Activated T-cell treated with anti-CD3 and anti-CD28 coated beads for 1 hour (primary cell): ENCODE measurements at regions not wholly inside any gene's neighbourhood (a gene's known extent, or its start where the extent isn't known, plus 50 kb on each side); places are given as distances from the start of the nearest gene placed in this dataset.

Experiments
- DNase-seq: peaks from one replicate; pipeline ENCODE4 v3.0.0-alpha.2; 2020; ENCODE audit warnings: low read depth

DNA sequence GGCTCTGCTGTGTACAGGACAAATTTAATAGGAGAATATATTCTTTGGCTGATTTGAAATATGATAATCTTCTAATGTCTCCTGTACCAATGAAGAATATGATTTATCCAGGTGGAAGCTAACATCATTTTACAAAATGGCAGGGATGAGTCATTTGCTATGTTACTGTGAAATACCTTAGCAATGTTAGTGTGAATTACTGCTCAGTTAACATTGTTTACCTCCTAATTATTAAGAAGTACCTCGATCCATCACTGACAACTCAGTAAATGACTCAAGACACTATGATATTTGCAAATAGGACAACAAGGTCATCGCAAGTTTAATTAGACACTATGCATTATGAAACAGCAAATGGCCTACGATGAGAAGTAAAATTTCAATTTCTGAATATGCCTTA lies 309.1 kb upstream of the EDNRB start:
- DNase-seq: no peak

DNA sequence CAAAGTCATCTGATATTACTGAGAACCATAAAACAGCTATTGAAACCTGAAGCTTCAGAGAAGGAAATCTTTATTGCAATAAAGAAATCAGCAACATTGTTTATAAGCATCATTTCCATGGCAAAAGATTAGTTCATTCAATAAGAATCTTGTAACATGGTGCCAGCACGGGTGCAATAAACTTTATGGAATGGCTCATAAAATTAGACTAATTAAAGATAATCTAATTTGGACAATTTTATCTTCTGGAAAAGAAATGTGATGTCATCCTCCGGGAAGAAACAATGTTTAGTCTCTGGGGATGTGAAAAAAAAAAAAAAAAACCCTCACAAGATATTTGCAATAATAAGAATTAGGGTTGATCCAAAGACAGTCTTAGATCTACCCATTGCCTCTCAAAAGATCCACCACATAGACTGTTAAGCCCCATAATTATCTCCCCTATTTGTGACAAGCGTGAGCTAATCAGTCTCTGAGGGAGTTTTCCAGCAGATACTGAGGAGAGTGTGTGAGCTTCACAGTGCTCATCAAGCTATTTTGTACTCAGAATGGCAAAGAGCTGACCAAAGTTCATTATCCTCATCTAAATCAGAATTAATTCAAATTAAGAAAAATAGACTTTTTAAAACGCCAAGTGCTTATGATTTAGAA lies 297.0 kb upstream of the EDNRB start:
- DNase-seq: no peak

DNA sequence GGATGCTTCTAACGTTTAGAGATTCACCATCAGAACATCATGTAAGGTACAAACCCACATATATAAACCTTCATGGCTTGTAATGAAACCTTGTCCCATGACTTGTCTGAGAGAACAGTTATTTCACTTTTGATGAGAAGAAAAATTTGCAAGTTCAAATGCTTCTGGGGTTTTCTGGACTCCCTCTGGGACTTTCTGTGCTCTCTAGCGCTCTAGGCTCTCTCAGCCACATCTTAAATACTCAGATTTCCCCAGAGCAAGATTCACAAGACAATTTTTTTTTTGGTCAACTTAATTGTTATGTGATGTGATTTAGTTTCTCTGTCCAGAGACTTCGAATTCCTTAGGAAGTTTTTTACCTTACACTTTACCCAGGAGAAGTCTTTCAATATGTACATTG lies 282.8 kb upstream of the EDNRB start:
- DNase-seq: no peak

DNA sequence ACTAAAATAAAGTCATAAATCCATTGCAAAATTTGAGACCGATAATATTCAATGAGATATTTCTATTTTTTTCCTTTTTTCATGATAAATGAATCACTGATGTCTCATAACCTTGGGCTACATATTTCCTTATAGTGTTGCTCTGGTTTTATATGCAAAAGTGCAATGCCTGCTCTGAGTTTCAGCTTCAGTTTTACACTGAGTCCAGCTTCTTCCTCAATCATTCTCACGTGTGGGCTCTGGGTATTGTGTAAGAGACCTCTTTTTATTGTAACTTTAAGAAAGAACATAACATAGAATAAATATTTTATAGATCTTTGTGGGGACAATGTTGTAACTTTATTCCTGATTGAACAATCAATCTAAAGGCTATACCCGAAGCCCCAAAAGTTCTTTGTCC lies 280.2 kb upstream of the EDNRB start:
- DNase-seq: no peak

DNA sequence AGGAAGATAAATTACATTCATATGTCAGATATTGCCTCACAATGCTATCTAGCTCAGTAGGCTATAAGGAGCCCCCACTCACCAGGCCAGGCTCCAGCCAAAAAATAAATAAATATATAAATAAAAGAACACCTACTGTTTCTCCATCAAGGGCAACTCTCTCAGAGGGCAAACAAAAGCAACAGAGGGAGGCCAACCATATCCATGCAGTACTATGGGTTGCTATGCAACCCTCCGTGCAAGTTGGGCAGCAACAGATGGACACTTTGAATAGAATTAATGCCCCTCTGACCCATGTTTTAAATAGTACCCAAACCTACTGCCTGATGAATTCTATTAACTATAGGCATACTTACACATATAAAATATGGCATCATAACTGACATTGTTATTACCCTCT lies 279.8 kb upstream of the EDNRB start:
- no peak for DNase-seq

DNA sequence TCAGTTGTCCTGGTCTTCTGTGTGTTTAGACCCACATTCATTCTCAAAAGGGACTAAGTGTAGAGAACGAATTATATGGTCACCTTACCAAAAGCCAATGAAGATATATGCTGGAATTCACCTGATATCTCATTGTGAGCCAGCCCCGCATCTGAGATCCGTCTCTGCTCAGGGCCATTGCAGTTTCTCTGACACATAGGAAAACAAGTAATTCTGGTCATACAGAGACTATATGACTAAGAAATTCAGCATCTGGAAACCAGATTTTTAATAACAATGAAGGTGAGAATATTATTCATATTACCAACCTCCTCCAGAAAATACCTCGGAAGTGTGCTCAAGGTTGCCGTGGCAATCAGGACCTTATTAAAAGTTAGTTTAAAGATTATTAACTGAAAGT lies 278.6 kb upstream of the EDNRB start:
- DNase-seq: no peak

DNA sequence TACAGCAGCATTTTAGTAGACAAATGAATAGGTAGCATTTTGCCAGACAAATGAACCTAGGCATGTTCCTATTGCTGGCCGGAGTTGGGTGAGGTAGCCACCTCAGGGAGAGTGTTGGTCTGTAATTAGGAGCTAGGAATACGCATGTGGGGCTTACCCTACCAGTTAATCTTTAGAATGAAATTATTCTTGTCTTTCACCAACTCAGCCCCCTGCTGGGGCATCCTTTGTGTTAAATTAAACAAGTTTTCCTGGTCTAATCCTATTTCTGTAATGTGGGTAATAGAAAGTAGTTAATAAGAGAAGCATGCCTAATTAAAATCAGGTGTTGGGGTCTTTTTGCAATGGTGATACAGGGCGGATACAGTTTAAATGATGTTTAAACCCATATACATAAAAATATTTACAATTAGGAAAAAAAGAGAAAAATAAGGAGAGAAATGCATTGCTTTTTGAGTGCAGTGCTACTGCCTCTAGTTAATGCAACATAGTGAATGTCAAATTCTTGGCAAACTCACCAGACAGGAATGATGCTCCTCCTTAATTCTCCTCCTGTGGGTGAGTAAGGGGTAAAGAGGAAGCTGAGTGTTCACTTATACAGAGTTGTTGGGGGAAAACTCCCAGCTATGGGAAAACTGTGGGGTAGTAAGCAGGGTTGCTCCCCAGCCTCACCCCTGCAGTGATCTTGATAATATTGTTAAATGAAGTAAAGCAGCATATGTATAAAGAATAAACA lies 276.4 kb upstream of the EDNRB start:
- no peak for DNase-seq

DNA sequence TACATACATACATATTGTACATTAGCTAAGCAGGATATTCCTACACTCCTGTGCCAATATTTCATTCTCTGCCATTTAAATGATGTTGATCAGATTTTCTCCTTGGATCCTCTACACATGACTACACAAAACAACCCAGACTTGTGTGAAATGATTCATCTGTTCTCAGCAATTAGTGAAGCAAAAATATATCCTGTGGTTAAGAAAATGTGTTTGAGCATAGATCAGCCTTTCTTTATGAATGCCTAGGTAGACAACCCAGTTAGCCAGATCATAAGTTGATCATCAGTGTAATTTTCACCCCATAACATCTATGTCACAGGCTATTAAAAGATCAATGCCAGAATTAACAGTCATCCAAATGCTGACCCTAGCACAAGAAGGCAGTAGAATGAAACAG lies 275.2 kb upstream of the EDNRB start:
- no peak for DNase-seq

DNA sequence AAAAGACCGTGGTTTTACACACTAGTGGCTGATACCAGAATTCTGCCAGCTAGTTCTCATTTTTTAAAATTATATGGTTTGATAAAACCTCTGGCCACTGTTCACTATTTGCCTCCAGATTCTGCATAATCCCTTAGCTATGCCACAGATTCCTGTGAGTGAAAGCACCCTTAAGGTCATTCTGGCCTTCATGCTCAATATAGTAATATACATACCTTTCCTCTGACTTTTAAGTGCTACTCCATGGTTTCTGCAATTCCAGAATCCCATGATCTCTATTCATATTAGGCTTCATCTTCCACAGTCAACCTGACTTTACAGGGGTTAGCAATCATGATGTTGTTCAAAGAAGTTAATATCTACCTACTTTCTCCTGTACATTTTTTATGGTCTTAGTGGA lies 274.1 kb upstream of the EDNRB start:
- no peak for DNase-seq

DNA sequence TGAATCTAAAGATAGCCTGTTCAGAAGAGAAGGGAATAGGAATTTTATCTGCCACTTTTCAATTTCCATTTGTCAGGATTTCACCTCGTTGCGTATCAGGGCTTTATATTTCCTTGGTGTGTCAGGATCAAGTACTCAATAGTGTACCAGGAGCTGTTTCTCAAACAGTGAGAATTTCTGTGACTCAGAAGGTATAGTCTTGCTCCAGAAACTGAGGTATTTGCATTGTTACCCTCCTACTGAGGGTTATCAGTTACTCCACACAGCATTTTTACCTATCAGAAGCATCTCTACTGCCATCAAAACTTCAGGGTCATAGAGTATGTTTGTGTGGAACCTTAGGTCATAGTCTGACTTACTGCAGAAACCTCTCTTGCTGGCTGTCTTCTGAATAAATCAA lies 271.7 kb upstream of the EDNRB start:
- DNase-seq: no peak

DNA sequence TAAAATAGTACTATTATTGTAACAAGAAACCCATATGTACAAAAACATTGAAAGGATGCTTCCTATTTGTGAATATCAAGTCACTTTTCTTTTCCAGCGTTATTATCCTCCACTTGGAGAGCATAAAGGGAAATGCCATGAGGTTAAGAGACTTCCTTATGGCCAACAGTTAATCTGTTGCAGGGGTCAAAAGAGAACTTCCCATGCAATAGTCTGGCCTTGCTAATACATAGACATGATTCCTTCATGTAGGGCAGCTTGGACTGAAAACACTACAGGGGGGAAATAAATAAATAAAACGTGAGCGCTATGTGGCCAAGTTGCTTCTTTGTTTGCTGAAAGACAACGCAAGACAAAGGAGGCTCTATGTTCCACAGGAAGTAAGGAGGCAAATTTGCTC lies 269.1 kb upstream of the EDNRB start:
- DNase-seq: no peak

DNA sequence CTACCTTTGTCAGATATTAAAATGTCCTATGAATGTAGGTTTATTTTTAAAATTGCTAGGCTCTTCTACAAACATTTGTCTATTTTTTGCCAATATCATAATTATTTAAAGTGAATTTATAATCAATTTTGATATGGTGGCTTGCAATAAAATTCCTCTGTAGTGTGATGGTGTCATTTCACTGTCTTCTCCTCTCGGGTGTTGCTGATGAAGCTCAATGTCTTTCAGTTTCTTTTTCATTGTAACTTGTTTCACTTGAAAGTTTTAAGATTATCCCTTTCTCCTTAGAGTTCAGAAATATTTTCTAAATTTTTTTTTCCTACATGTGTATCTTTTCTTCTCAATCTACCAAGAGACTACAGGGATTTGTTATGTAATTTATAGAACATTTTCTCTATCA lies 267.1 kb upstream of the EDNRB start:
- DNase-seq: no peak

DNA sequence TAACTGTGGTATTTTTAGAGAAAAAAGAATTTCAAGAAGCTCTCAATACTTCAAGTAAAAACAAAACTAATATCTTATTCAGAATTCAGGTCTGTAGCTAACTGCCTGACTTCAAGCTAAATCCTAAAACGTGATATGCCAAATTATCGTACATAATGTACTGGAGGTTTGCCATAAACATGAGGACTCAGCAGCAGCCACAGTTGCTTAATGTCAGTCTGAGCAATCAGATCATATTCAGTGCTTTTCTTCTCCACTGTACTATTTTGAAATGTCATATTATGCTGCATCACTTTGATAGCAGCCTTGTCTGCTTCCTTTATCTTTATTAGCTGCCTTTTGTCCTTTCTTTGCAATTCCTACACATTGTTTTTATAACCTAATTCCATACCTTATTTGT lies 265.1 kb upstream of the EDNRB start:
- no peak for DNase-seq

DNA sequence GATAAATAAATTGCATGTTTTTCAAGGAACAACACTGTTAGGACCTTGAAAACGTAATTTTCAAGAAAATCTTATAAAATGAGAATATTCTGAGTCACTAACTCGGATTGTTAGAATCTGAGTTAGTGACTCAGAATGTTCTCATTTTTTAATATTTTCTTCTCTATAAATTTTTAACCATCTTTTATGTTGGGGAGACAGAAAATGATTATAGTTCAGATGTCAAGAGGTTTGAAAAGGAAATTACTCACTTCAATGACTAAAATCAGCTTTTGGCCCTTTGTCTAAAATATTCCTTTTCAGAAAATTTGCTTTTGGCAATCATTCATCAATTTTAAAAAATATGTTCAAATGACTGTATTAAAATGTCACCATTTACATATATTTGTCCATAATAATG lies 264.2 kb upstream of the EDNRB start:
- no peak for DNase-seq

DNA sequence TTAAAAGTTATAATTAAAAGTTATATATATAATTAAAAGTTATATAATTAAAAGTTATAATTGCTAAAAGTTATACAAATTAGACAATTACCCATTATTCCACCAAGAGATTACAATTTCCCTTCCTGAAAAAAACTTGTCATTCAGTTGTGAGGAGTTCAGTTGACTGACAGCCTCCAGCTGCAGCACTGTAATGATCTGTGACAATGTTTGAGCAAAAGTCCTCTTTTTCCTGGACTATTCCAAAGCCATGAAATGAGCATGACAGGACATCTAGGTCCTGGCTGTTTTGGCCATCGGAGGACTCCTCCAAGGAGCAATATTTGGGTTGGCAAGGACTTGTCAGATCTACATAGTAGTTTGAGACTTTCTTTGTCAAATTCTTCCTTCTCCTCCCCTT lies 258.7 kb upstream of the EDNRB start:
- DNase-seq: no peak

DNA sequence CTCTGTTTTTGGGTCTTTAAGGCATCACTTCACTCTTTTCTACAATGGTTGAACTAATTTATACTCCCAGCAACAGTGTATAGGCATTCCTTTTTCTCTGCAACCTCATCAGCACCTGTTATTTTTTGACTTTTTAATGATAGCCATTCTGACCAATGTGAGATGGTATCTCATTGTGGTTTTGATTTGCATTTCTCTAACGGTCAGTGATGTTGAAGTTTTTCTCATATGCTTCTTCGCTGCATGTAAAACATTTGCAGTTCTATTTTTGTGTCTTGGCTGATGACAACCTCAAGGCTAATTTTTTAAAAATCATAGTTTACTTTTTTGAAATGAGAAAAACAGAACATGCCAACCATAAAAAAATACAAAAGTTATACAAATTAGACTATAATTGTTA lies 258.2 kb upstream of the EDNRB start:
- DNase-seq: no peak

DNA sequence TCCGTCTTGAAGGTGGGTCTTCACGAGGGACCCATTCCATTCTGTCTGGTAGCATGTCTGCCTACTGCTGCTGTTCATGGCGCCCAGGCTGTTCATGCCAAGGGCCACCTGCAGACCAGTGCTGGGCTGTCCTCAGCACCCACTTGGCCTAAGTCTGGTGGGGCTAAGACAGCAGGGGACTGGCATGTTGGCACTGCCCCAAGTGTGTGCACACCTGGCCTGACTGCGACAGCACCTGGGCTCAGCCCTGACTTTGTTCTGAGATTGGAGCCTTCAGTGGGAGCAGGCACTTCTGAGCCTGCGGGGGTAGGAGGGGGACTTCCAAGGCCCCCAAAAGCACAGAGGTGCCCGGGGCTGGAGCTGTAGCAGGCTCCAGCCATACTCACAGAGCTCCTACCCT lies 250.8 kb upstream of the EDNRB start:
- DNase-seq: no peak

DNA sequence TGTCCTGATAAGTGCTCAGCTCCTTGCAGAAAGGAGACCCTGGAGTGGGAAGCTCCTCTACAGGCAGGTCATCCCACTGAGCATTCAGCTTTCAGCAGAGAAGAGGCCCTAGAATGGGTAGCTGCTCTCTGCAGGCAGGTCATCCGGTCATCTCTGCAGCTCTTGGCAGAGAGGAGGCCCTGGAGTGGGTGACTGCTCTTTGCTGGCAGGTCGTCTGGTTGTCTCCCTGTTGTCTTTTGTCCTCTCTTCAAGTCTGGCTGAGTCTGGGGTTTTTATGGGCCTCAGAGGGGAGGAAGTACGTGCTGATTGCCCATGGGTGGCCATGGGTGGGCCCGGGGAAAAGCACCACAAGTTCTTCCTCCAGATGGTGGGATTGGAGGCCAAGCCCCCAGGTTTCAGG lies 250.3 kb upstream of the EDNRB start:
- DNase-seq: no peak

DNA sequence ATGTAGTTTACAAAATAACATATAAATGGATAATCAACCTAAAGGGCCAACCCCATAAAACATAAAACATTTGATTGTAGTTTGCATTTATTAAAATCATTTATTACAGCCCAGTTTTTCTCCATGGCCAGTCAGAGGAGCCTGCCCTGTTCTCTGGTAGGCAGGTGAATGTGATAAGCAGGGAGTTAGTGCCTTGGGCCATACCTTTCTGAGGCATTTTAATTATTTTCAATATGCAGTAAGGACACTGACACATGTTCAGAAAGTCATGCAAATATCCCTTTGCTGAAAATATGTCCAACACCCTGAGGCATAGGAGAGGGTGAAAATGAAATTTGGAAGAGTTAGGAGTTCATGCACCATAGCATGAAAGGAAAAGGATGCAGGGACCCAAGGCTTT lies 242.6 kb upstream of the EDNRB start:
- no peak for DNase-seq

DNA sequence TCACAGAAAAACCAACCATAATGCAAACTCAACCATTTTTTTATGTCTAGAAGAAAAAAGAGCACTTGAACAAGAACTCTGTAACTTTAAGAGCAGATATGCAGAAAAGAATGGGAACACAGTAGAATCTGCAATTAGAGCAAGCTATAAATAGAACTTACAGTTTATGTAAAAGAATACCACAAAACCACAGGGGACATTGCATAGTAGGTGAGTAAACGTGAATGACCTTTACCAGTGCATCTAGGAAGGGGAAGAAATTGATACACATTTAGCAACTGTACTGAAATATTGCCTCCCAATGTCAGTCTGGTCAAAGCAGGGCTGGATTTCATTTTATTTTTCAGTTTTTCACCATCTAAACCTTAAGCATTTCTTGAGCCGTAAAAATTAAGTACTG lies 242.2 kb upstream of the EDNRB start:
- DNase-seq: no peak

DNA sequence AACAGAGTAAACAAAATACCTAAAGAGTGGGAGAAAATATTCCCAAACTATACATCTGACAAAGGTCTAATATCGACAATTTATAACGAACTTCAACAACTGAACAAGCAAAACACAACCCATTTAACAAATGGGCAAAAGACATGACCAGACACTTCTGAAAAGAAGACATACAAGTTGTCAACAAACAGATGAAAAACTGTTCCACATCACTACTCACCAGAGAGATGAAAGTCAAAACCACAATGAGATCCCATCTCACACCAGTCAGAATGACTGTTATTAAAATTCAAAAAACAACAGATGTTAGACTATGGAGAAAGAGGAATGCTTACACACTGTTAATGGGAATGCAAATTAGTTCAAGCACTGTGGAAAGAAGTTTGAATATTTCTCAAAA lies 233.8 kb upstream of the EDNRB start:
- DNase-seq: no peak

DNA sequence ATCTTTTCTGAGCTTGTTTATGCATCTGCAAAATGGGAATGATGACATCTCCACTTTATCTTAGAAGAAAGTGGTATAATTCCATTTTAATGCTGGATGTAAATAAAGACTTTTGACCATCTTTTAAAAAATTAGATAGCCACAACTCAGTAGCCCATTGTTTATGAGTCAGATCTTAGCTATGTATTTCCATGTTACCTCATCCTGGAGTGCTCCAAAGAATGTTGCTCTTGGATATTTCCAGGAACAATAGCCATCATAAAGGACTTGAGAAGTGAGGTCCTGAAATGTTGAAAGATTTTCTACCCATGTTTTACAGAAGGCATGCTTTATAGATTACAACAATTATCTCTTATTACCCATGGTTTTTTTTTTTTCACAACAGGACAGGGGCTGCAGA lies 229.3 kb upstream of the EDNRB start:
- no peak for DNase-seq

DNA sequence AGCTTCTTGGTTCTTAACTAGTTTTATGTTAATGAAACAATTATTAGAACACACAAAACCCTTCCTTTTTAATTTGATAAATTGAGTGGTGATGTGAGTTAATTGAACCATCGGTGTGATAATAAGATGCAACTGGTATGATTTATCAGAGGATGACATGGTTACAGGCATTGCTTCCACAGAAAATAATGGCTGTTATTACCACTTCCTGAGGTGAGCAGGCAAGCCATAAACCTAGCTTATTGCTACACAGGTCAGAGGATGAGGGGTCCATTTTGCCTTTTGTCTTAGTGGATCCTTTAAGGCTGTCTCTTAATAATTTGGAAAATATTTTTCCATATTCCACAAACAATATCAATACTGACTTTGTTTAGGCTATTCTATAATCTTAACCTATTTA lies 226.6 kb upstream of the EDNRB start:
- DNase-seq: no peak

DNA sequence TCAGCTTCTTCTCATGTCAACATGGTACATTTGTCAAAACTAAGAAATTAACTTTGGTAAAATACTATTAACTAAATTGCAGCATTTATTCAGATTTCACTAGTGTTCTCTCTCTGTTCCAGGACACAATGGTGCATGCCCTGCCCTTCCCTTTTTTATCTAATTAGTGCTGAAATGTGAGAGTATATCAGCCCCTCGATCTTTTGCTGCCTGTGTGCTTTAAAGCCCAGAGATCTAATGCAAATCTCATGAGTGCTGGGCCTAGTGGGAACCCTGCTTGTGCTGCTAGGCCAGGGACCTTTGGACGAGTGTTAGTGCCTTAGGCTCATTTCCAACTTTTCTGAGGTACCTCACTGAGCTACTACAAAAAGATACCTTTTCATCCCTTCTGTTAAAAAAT lies 221.1 kb upstream of the EDNRB start:
- DNase-seq: no peak
